AG04450 (cell line): ENCODE measurements at regions not wholly inside any gene's neighbourhood (a gene's known extent, or its start where the extent isn't known, plus 50 kb on each side); places are given as distances from the start of the nearest gene placed in this dataset.

Source experiments
- CTCF ChIA-PET: fragments of 300-600, 350-600 bp; formaldehyde crosslinking; extraction: SDS; loops from one replicate; lab custom pipeline; 2022; ENCODE audit warnings: antibody characterized with exemption, inconsistent platforms; lab: Charles Lee
- POLR2A ChIA-PET: fragments of 350-600 bp; formaldehyde crosslinking; extraction: SDS; loops from one replicate; lab custom pipeline; 2021; ENCODE audit warnings: antibody characterized with exemption, inconsistent platforms; lab: Yijun Ruan, JAX
- DNase-seq: peaks from one replicate; pipeline ENCODE4 v3.0.0-alpha.2; 2011; ENCODE audit warnings: low read depth, low spot score
- H3K27ac ChIP-seq: one replicate; pipeline ENCODE4 v1.5.1; 2012; ENCODE audit warnings: low read depth, low read length, control low read depth
- H3K27me3 ChIP-seq: one replicate; pipeline ENCODE4 v1.6.0; 2012; ENCODE audit warnings: low read length; ENCODE audit not compliant: control insufficient read depth, insufficient read depth
- H3K4me3 ChIP-seq: 2 replicates; pipeline ENCODE4 v1.5.1; 2011; ENCODE audit warnings: mild to moderate bottlenecking, low read depth, low read length, control low read depth
- H3K9me3 ChIP-seq: 2 replicates; pipeline ENCODE4 v1.5.1; 2012; ENCODE audit warnings: low read length; ENCODE audit not compliant: control insufficient read depth, insufficient read depth
- CTCF ChIP-seq: IDR thresholded peaks from 2 replicates; pipeline ENCODE4 v1.5.1; 2011; ENCODE audit warnings: low read depth, low read length, control low read depth, inconsistent platforms

GRCh38 chr4:182147391-182147790 lies 95.8 kb upstream of the TENM3 start:
- Histone ChIP-seq H3K27me3 (no peaks in the 10 kb centered on the region), H3K4me3 (no peak overlapping the region), H3K9me3 (no peaks in the 10 kb centered on the region; the same call in 1 of the 2 replicates), H3K27ac (no peak overlapping the region)
- ChIA-PET CTCF (no interaction called here), POLR2A (interaction anchor here (0.7 kb wide), 1 partner anchor 91 kb away, joined by 3 read pairs; no protein-coding TSS in a partner anchor)
- DNase-seq, result no peak
- TF ChIP-seq CTCF, result no peak

GRCh38 chr4:182150645-182151044 lies 92.6 kb upstream of the TENM3 start:
- CTCF ChIA-PET, result no interaction called here
- POLR2A ChIA-PET, result no interaction called here
- H3K4me3 ChIP-seq, result no peak overlapping the region
- TF ChIP-seq CTCF, result no peak
- no peak for DNase-seq
- no peak overlapping the region for H3K27ac ChIP-seq
- H3K9me3 ChIP-seq, result no peaks in the 10 kb centered on the region
- no peaks in the 10 kb centered on the region for H3K27me3 ChIP-seq

GRCh38 chr4:182155806-182156205 lies 87.4 kb upstream of the TENM3 start:
- H3K9me3 ChIP-seq, result peaks cover 7% of the 10 kb centered on the region
- TF ChIP-seq CTCF, result no peak
- no peak overlapping the region for H3K4me3 ChIP-seq
- H3K27me3 ChIP-seq, result no peaks in the 10 kb centered on the region
- no peak overlapping the region for H3K27ac ChIP-seq
- POLR2A ChIA-PET, result interaction anchor here (0.7 kb wide), 3 partner anchors 12 to 77 kb away, joined by 4 to 8 read pairs (median 7); no protein-coding TSS in a partner anchor
- CTCF ChIA-PET, result interaction anchor here (0.6 kb wide), 2 partner anchors 49 to 262 kb away, joined by 3 to 7 read pairs; no protein-coding TSS in a partner anchor
- no peak for DNase-seq

- POLR2A ChIA-PET, result no interaction called here
- no peak overlapping the region for H3K4me3 ChIP-seq
- no peaks in the 10 kb centered on the region for H3K27me3 ChIP-seq
- H3K9me3 ChIP-seq, result peaks cover 7% of the 10 kb centered on the region
- TF ChIP-seq CTCF, result no peak
- no peak overlapping the region for H3K27ac ChIP-seq
- DNase-seq, result no peak
- CTCF ChIA-PET, result no interaction called here
Measured at GRCh38 chr4:182163180-182163579, 80.0 kb upstream of the TENM3 start.

- DNase-seq, result no peak
- Histone ChIP-seq H3K27ac (no peak overlapping the region), H3K9me3 (no peaks in the 10 kb centered on the region), H3K4me3 (no peak overlapping the region), H3K27me3 (no peaks in the 10 kb centered on the region)
- no peak for TF ChIP-seq CTCF
- POLR2A ChIA-PET, result interaction anchor here (0.6 kb wide), 1 partner anchor 219 kb away, joined by 4 read pairs; no protein-coding TSS in a partner anchor
- CTCF ChIA-PET, result interaction anchor here (0.6 kb wide), 1 partner anchor 755 kb away, joined by 3 read pairs; no protein-coding TSS in a partner anchor
Measured at GRCh38 chr4:182169572-182169971, 73.6 kb upstream of the TENM3 start.
